ENCODE measurements at regions not wholly inside any gene's neighbourhood (a gene's known extent, or its start where the extent isn't known, plus 50 kb on each side); places are given as distances from the start of the nearest gene placed in this dataset.

GRCh38 chr1:227370533-227371254 is 52.4 kb upstream of the CDC42BPA start:
- no peak for DNase-seq

- no peak for DNase-seq
These were observed 50.9 kb upstream of the CDC42BPA start for GRCh38 chr1:227369102-227369760.
